ENCODE measurements at regions not wholly inside any gene's neighbourhood (a gene's known extent, or its start where the extent isn't known, plus 50 kb on each side); places are given as distances from the start of the nearest gene placed in this dataset.

DNA sequence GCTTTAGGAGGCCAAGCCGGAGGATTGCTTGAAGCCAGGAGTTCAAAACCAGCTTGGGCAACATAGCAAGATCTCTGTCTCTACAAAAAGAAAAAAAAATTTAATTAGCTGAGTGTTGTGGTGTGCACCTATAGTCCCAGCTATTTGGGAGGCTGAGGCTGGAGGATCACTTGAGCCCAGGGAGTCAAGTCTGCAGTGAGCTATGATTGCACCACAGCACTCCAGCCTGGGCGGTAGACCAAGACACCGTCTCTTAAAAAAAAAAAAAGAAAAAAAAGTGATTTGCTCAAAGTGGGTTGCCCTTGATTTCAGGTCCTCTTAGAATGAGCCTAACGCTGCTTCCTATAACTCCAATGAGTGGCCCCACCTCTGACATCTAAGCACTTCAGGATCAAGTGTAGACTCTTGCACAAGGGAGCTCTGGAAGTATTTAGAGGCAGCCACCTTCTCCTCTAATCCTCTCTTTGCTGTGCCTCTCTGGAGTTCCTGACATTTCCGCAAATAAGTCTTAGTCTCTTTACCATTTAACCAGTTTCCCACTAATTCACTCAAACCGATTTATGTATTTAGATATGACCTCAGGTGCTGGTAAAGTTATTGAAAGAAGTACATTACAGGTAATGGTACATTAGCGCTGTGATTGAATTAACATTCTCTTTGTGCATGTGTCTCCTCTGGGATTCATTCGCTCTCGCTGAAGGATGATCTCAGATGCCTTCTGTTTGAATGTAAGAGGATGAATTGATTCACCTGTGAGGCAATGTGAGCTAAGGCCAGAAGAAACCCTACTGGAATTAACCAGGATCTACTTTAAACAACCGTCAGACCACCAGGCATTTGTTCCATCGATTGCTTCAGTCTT lies 60.8 kb upstream of the CELF2 start:
- no peaks in the 10 kb centered on the region for H4K20me1 ChIP-seq (ENCODE audit: control insufficient read depth, insufficient read depth)
- H3K27me3 ChIP-seq (replicated peaks in 1 of 2; ENCODE audit: control insufficient read depth in 2 of 2, insufficient read depth in 2 of 2, low read length in 1 of 2): peaks cover 3 to 4% of the 10 kb centered on the region in 2 experiments; a peak in 3 of 4 replicates
- intact Hi-C loops (cut with micrococcal nuclease; ENCODE audit: unreplicated experiment) (no loop called here), in situ Hi-C loops (cut with MboI) (no loop called here)
- H2AFZ ChIP-seq (ENCODE audit: control insufficient read depth, low read depth, low read length): no peak overlapping the region
- SMC1A ChIA-PET (ENCODE audit: uncharacterized antibody, unreplicated experiment): interaction anchor here (0.6 to 1.0 kb wide), 2 partner anchors 9 to 83 kb away, joined by 3 to 4 read pairs; no protein-coding TSS in a partner anchor
- H3K4me3 ChIP-seq: no peak overlapping the region
- no peaks in the 10 kb centered on the region; the same call in 1 of the 3 replicates for H3K9me3 ChIP-seq (replicated peaks; ENCODE audit: control insufficient read depth, insufficient read depth, low read length)
- POLR2A ChIA-PET: no interaction called here
- BruUV-seq (replicated peaks): no TSS peak
- CTCF ChIA-PET: no interaction called here
- ATAC-seq: no peak
- no peak overlapping the region for H3K4me2 ChIP-seq (ENCODE audit: control insufficient read depth, insufficient read depth)
- FAIRE-seq: no peak
- no peaks in the 10 kb centered on the region for H3K36me3 ChIP-seq (ENCODE audit: control insufficient read depth in 2 of 2, insufficient read depth in 2 of 2, low read length in 1 of 2)
- H3K79me2 ChIP-seq (ENCODE audit: control insufficient read depth, insufficient read depth, low read length): no peaks in the 10 kb centered on the region
- no peak overlapping the region for H3K27ac ChIP-seq (ENCODE audit: control insufficient read depth, insufficient read depth)
- WGBS (ENCODE audit: insufficient coverage, insufficient replicate concordance, low lambda C conversion rate, missing lambda C conversion rate): 51% methylated on average over 11 of the region's 11 CpGs
- no peaks in the 10 kb centered on the region for H3K4me1 ChIP-seq (ENCODE audit: control insufficient read depth, insufficient read depth, low read length)
- H3K9ac ChIP-seq (ENCODE audit: control insufficient read depth, insufficient read depth, low read length): no peak overlapping the region
- RAD21 ChIA-PET (ENCODE audit: unreplicated experiment): no interaction called here
- no peak for DNase-seq (ENCODE audit: low read depth, low spot score)
- no peak for TF ChIP-seq YBX1 (IDR thresholded peaks at IDR 0.05)
- no peak for TF ChIP-seq JUNB (IDR thresholded peaks at IDR 0.05)
- TF ChIP-seq, protein P1, sequence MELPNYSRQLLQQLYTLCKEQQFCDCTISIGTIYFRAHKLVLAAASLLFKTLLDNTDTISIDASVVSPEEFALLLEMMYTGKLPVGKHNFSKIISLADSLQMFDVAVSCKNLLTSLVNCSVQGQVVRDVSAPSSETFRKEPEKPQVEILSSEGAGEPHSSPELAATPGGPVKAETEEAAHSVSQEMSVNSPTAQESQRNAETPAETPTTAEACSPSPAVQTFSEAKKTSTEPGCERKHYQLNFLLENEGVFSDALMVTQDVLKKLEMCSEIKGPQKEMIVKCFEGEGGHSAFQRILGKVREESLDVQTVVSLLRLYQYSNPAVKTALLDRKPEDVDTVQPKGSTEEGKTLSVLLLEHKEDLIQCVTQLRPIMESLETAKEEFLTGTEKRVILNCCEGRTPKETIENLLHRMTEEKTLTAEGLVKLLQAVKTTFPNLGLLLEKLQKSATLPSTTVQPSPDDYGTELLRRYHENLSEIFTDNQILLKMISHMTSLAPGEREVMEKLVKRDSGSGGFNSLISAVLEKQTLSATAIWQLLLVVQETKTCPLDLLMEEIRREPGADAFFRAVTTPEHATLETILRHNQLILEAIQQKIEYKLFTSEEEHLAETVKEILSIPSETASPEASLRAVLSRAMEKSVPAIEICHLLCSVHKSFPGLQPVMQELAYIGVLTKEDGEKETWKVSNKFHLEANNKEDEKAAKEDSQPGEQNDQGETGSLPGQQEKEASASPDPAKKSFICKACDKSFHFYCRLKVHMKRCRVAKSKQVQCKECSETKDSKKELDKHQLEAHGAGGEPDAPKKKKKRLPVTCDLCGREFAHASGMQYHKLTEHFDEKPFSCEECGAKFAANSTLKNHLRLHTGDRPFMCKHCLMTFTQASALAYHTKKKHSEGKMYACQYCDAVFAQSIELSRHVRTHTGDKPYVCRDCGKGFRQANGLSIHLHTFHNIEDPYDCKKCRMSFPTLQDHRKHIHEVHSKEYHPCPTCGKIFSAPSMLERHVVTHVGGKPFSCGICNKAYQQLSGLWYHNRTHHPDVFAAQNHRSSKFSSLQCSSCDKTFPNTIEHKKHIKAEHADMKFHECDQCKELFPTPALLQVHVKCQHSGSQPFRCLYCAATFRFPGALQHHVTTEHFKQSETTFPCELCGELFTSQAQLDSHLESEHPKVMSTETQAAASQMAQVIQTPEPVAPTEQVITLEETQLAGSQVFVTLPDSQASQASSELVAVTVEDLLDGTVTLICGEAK (IDR thresholded peaks at IDR 0.05; ENCODE audit: borderline replicate concordance): no peak
- TF ChIP-seq, protein P2, sequence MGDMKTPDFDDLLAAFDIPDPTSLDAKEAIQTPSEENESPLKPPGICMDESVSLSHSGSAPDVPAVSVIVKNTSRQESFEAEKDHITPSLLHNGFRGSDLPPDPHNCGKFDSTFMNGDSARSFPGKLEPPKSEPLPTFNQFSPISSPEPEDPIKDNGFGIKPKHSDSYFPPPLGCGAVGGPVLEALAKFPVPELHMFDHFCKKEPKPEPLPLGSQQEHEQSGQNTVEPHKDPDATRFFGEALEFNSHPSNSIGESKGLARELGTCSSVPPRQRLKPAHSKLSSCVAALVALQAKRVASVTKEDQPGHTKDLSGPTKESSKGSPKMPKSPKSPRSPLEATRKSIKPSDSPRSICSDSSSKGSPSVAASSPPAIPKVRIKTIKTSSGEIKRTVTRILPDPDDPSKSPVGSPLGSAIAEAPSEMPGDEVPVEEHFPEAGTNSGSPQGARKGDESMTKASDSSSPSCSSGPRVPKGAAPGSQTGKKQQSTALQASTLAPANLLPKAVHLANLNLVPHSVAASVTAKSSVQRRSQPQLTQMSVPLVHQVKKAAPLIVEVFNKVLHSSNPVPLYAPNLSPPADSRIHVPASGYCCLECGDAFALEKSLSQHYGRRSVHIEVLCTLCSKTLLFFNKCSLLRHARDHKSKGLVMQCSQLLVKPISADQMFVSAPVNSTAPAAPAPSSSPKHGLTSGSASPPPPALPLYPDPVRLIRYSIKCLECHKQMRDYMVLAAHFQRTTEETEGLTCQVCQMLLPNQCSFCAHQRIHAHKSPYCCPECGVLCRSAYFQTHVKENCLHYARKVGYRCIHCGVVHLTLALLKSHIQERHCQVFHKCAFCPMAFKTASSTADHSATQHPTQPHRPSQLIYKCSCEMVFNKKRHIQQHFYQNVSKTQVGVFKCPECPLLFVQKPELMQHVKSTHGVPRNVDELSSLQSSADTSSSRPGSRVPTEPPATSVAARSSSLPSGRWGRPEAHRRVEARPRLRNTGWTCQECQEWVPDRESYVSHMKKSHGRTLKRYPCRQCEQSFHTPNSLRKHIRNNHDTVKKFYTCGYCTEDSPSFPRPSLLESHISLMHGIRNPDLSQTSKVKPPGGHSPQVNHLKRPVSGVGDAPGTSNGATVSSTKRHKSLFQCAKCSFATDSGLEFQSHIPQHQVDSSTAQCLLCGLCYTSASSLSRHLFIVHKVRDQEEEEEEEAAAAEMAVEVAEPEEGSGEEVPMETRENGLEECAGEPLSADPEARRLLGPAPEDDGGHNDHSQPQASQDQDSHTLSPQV (IDR thresholded peaks at IDR 0.05): no peak
- no peak for TF ChIP-seq RAD51 (IDR thresholded peaks at IDR 0.05)
- TF ChIP-seq, protein P3, sequence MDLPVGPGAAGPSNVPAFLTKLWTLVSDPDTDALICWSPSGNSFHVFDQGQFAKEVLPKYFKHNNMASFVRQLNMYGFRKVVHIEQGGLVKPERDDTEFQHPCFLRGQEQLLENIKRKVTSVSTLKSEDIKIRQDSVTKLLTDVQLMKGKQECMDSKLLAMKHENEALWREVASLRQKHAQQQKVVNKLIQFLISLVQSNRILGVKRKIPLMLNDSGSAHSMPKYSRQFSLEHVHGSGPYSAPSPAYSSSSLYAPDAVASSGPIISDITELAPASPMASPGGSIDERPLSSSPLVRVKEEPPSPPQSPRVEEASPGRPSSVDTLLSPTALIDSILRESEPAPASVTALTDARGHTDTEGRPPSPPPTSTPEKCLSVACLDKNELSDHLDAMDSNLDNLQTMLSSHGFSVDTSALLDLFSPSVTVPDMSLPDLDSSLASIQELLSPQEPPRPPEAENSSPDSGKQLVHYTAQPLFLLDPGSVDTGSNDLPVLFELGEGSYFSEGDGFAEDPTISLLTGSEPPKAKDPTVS (IDR thresholded peaks at IDR 0.05; ENCODE audit: low read depth, low read length): no peak
- TF ChIP-seq CHD1 (IDR thresholded peaks at IDR 0.05; ENCODE audit: low read depth, low read length): no peak
- no peak for TF ChIP-seq ESRRA (IDR thresholded peaks at IDR 0.05; ENCODE audit: low read length)
- no peak for TF ChIP-seq GABPA (IDR thresholded peaks at IDR 0.05; ENCODE audit: low read depth)
- no peak for TF ChIP-seq IRF4 (IDR thresholded peaks at IDR 0.05; ENCODE audit: low read depth, low read length)
- TF ChIP-seq RAD21 (IDR thresholded peaks at IDR 0.05; ENCODE audit: insufficient read depth, low read depth, low read length): no peak
- TF ChIP-seq PML (IDR thresholded peaks at IDR 0.05; ENCODE audit: low read length): no peak
- no peak for TF ChIP-seq POLR2AphosphoS2 (IDR thresholded peaks at IDR 0.05; ENCODE audit: low read depth, low read length)
- TF ChIP-seq NBN (IDR thresholded peaks at IDR 0.05): no peak
- TF ChIP-seq CBX3 (IDR thresholded peaks at IDR 0.05; ENCODE audit: borderline replicate concordance, low read depth): no peak
